GM18858 (cell line): ENCODE measurements at regions not wholly inside any gene's neighbourhood (a gene's known extent, or its start where the extent isn't known, plus 50 kb on each side); places are given as distances from the start of the nearest gene placed in this dataset.
"Not testable (repeated sequence)": the region's sequence is repeated elsewhere in the genome, so short reads cannot be mapped to it uniquely, and the experiment has no call there.

Source experiments
- ATAC-seq: cut with Tn5 transposase; IDR thresholded peaks from one replicate; pipeline ENCODE4 v1.9.1; 2021; ENCODE audit not compliant: unreplicated experiment

- no peak for ATAC-seq
Observed at GRCh38 chr6:67615796-67616195, 1019.3 kb upstream of the ADGRB3 start.

DNA sequence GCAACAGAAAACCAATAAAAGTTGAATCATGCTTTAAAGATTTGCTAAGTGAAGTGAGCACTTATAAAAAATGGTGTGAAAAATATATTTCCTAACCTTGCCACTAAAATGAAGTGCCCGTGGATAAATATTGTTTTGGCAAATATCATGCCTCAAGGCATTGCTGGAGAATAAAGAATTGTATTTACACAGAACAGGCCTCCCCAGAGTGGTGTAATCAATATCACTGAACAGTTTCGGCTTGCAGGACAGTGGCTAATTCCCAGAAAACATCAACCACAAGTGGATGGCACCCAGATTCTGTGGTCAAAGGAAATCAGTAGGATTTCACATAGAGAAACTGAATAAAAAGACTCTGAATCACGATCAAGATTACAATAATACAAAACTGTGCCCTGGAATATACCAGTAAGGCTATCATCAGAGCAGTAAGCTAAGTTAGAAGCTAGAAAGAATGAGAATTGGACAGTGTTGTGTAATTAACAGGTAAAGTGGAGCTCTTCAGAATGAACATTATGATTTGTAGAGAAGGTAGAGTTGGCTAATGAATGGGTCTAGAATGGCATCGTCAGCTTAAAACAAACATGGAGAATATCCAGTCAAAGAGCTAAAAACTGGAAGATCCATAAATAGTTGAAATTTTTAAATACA lies 1026.9 kb upstream of the ADGRB3 start:
- ATAC-seq = no peak

GRCh38 chr6:67606906-67607828 lies 1027.9 kb upstream of the ADGRB3 start:
- no peak for ATAC-seq

GRCh38 chr6:67594366-67594765 lies 1040.7 kb upstream of the ADGRB3 start:
- no peak for ATAC-seq

DNA sequence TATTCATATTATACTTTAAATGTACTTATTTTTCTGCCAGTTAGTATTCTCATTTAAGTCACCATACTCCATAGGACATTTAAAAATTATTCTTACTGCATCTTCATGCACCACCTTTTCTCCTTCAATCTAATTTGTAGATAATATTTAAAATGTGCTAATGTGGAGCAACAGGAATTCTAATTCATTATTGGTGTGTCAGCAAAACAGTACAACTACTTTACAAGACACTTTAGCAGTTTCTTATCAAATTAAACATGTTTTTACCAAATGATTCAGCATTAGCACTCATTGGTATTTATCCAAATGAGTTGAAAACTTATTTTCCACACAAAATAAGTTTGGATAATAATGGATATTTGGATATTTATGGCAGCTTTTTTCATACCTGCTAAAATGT lies 1041.8 kb upstream of the ADGRB3 start:
- ATAC-seq = no peak

DNA sequence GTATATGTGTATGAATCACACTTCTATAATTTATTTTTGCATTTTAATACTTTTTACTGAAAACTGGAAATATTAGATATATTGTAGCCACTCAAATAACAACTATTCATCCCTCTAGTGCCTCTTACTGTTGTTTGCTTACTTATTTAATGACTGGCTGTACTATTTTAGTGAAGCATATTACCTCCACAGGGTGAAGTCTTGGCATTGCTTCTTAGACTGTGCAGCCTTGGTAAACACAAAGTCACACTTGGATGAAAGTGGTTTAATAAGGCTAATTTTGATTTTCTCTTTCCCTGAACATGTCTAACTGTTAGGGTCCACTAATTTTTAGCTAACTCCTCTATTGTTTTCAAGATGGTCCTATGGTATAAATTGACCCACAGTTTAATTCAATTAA lies 1043.2 kb upstream of the ADGRB3 start:
- ATAC-seq = no peak

DNA sequence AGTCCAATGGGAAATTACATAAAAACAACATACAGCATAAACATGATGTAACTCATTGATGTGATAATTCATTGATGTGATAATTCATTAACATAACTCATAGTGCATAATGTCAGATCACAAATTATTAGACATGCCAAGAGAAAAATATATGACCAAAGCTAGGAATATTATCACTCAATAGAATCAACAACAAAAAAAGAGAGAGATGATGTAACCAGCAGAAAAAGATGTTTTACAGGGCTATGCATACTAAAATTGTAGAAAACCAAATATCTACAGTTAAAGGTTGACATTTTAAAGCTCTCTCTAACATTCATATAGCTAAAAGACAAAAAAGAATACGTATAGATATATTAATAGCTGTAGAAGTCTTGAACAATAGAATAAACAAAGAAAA lies 1067.2 kb upstream of the ADGRB3 start:
- ATAC-seq = no peak

DNA sequence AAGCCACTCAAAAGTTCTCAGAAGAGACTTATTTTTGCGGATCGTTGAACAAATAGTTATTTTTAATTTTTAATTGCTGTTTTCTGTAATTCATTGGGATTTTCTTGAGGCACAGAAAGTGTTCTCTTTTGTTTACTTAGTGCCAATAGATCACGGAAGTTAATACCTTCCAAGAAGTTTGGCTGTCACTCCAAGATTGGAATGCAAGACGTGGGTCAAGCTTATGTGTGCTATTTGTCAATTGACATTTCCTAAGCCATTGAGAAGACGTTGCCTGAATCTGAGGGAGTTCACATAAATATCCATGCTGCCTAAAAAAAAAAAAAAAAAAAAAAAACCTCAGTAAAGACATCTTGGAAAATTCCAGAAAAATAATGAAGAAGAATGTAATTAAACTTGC lies 1071.4 kb upstream of the ADGRB3 start:
- ATAC-seq = no peak

DNA sequence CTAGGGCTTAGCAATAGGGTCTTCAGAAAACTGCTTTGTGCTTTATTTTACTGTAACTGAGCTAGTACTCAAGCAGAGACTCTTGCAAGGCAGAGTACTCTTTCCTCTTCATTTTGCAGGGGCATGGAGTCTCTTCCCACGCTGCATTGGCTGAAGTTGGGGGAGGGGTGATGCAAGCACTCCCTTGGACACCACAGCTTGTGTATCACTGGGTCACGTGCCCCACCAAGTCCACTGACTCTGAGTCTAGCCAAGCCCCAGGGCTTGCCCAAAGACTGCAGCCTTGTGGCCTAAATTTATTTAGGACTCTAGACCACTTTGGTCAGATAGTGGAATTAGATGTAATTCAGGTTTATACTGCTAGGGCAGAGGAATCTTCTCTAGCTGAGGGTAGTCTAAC lies 1075.0 kb upstream of the ADGRB3 start:
- no peak for ATAC-seq

GRCh38 chr6:67558985-67559384 lies 1076.1 kb upstream of the ADGRB3 start:
- no peak for ATAC-seq

DNA sequence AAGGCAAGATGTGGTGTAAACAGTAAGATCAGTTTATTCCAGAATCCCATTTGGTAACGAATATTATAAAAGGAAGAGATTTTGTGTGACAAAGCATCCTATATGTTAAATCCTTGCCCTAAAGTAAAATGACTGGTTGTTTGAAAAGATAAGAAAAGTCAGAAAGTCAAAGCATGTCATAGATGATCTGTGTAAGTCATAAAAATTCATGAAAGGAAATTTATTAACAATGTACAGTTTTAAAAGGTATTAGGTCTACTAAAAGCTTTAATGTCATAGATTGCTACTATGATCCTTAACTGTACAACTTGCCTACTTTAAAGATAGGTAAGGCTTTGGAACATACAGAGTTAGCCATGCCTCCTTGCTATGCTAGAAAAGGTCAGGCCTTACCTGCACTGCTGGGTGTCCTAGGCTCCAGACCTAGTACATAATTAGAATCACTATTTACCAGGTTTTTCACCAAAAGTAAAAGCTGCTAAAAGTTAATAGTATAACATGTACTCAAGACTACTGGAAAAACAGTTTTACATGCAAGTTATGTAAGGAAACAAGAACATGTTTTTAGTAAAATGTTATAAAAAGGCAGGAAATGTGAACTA lies 1090.1 kb upstream of the ADGRB3 start:
- ATAC-seq = no peak

GRCh38 chr6:67541586-67541985 lies 1093.5 kb upstream of the ADGRB3 start:
- no peak for ATAC-seq

GRCh38 chr6:67538032-67538431 lies 1097.0 kb upstream of the ADGRB3 start:
- ATAC-seq = no peak

- no peak for ATAC-seq
Observed at GRCh38 chr6:67535946-67536345, 1099.1 kb upstream of the ADGRB3 start.

DNA sequence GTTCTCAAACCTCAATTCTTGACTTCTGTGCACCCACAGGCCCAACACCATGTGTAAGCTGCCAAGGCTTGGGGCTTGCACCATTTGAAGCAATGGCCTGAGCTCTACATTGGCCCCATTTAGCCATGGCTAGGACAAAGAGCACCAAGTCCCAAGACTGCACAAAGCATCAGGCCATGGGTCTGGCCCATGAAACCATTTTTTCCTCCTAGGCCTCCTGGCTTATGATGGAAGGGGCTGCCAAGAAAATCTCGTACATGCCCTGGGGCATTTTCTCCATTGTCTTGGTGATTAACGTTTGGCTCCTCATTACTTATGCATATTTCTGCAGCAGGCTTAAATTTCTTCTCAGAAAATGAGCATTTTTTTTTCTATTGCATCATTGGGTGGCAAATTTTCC lies 1128.7 kb upstream of the ADGRB3 start:
- ATAC-seq = no peak

- no peak for ATAC-seq
Observed at GRCh38 chr6:67501755-67502154, 1133.3 kb upstream of the ADGRB3 start.

- no peak for ATAC-seq
Observed at GRCh38 chr6:67497749-67498148, 1137.3 kb upstream of the ADGRB3 start.

- no peak for ATAC-seq
Observed at GRCh38 chr6:67496191-67496590, 1138.9 kb upstream of the ADGRB3 start.

- no peak for ATAC-seq
Observed at GRCh38 chr6:67493682-67494081, 1141.4 kb upstream of the ADGRB3 start.

DNA sequence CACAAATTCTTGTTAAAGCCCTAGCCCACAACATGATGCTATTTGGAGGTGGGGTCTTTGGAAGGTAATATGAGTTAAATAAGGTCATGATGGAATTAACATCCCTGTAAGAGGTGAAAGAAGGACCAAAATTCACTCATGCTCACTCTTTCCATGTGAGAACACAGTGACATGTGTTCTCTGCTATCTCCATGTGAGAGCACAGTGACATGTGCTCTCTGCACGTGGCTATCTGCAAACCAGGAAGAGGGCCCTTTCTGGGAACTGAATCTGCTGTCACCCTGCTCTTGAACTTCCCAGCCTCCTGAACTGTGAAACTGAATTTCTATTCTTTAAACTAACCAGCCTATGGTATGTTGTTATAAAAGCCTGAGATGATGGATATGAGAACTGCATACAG lies 1159.4 kb upstream of the ADGRB3 start:
- ATAC-seq = no peak

DNA sequence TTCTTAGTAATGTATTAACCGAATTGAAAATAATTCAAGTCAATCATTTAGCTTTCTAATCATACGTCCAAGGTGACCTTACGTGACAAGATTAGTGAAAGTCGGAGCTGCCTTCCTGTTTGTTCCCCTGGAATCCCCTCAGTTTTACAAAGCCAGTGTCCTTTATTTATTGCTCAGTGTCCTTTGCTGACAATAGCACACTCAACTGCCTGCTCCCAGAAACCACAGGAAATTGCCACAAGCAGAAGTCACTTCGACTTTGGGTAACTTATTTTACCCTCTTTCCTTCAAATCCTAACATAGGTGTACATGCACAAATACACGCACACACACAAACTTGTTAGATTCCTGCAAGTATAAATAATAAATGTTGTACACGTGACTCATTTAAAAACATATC lies 1167.7 kb upstream of the ADGRB3 start:
- ATAC-seq = no peak

DNA sequence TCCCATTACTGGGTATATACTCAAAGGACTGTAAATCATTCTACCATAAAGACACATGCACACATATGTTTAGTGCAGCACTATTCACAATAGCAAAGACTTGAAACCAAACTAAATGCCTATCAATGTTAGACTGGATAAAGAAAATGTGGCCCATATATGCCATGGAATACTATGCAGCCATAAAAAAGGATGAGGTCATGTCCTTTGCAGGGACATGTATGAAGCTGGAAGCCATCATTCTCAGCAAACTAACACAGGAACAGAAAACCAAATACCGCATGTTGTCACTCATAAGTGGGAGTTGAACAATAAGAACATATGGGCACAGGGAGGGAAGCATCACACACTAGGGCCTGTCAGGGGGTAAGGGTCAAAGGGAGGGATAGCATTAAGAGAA lies 1172.4 kb upstream of the ADGRB3 start:
- ATAC-seq = not testable (repeated sequence)
